Endothelial cell of umbilical vein (primary cell): ENCODE measurements at regions not wholly inside any gene's neighbourhood (a gene's known extent, or its start where the extent isn't known, plus 50 kb on each side); places are given as distances from the start of the nearest gene placed in this dataset.

Source experiments
- BruUV-seq: library from RNA; stranded (reverse); fragments of 400-500 nt; replicated peaks from 2 replicates; lab custom pipeline; 2021; lab: Mats Ljungman, UMichigan
- CTCF ChIA-PET: fragments of 300-600, 350-600 bp; sonication (Branson Sonifier 250); formaldehyde crosslinking; loops from one replicate; lab custom pipeline; 2021; ENCODE audit warnings: antibody characterized with exemption, inconsistent platforms; lab: Charles Lee
- POLR2A ChIA-PET: fragments of 300-600, 350-600 bp; sonication (Branson Sonifier 250); formaldehyde crosslinking; loops from one replicate; lab custom pipeline; 2021; ENCODE audit warnings: antibody characterized with exemption, inconsistent platforms; lab: Charles Lee
- DNase-seq: peaks from one replicate; pipeline ENCODE4 v3.0.0-alpha.2; 2011; ENCODE audit warnings: low read depth, low spot score
- FAIRE-seq: peaks from 2 replicates; lab custom pipeline; 2011; peaks lifted over from hg19 to GRCh38; lab: Jason Lieb, UNC
- H2AFZ ChIP-seq: 2 replicates; pipeline ENCODE4 v1.6.0; 2012; ENCODE audit warnings: low read depth, low read length, control low read depth, inconsistent platforms
- H3K27ac ChIP-seq: 2 replicates; pipeline ENCODE4 v1.5.1; 2011; ENCODE audit warnings: low read depth, mild to moderate bottlenecking, control low read depth, low read length, moderate library complexity; ENCODE audit not compliant: insufficient read depth
- H3K27me3 ChIP-seq, 2 experiments: 2 replicates each; pipeline versions ENCODE4 v1.6.0 to v1.6.1; 2011; ENCODE audit warnings: low read length in 2 of 2, mixed read lengths in 1 of 2; ENCODE audit not compliant: control insufficient read depth in 2 of 2, insufficient read depth in 2 of 2
- H3K36me3 ChIP-seq, 2 experiments: 2 replicates in 1 of 2; 3 replicates in 1 of 2; pipeline ENCODE4 v1.5.1; 2011; ENCODE audit warnings: low read length in 2 of 2, mild to moderate bottlenecking in 1 of 2, moderate library complexity in 1 of 2; ENCODE audit not compliant: control insufficient read depth in 2 of 2, insufficient read depth in 2 of 2; ENCODE audit errors: extremely low read depth in 1 of 2
- H3K4me1 ChIP-seq: 3 replicates; pipeline ENCODE4 v1.5.1; 2011; ENCODE audit warnings: mild to moderate bottlenecking, low read length; ENCODE audit not compliant: control insufficient read depth, insufficient read depth; ENCODE audit errors: extremely low read depth
- H3K4me2 ChIP-seq: 2 replicates; pipeline ENCODE4 v1.6.1; 2011; ENCODE audit warnings: low read length, control low read depth, mixed read lengths; ENCODE audit not compliant: insufficient read depth
- H3K4me3 ChIP-seq, 3 experiments: fragments of 200-600 bp in 1 of 3; sonication (generic), shearing (Covaris generic) in 1 of 3; replicated peaks in 1 of 3; 2 replicates each; pipeline ENCODE4 v1.5.1; 2011 to 2016; ENCODE audit warnings: control low read depth in 3 of 3, low read length in 3 of 3, mild to moderate bottlenecking in 2 of 3, inconsistent platforms in 1 of 3, low read depth in 1 of 3, moderate library complexity in 1 of 3; ENCODE audit not compliant: insufficient read depth in 1 of 3
- H3K79me2 ChIP-seq: 2 replicates; pipeline ENCODE4 v1.6.0; 2012; ENCODE audit warnings: low read length, inconsistent platforms; ENCODE audit not compliant: control insufficient read depth, insufficient read depth
- H3K9ac ChIP-seq: replicated peaks from 2 replicates; pipeline ENCODE3; 2011; ENCODE audit warnings: low read length, control low read depth; ENCODE audit not compliant: insufficient read depth; ENCODE audit errors: extremely low read depth
- H3K9me1 ChIP-seq: replicated peaks from 3 replicates; pipeline ENCODE4 v1.6.0; 2011; ENCODE audit warnings: mild to moderate bottlenecking, low read length; ENCODE audit not compliant: control insufficient read depth, insufficient read depth; ENCODE audit errors: extremely low read depth
- H3K9me3 ChIP-seq: replicated peaks from 2 replicates; pipeline ENCODE4 v1.5.1; 2012; ENCODE audit warnings: low read length, inconsistent platforms; ENCODE audit not compliant: control insufficient read depth, insufficient read depth
- H4K20me1 ChIP-seq: replicated peaks from 2 replicates; pipeline ENCODE3; 2011; ENCODE audit warnings: mild to moderate bottlenecking, low read length; ENCODE audit not compliant: control insufficient read depth, insufficient read depth; ENCODE audit errors: extremely low read depth
- CTCF ChIP-seq, 2 donors: IDR thresholded peaks; 1 replicate in 1 of 2; 2 replicates in 1 of 2; pipeline ENCODE4 v1.5.1; 2011; ENCODE audit warnings: low read length in 2 of 2, mild to moderate bottlenecking in 2 of 2, moderate library complexity in 2 of 2, control low read depth in 1 of 2, inconsistent platforms in 1 of 2, low read depth in 1 of 2; ENCODE audit not compliant: insufficient read depth in 1 of 2; ENCODE audit errors: extremely low read depth in 1 of 2
- FOS ChIP-seq: IDR thresholded peaks from 2 replicates; pipeline ENCODE4 v1.6.1; 2011; ENCODE audit warnings: mild to moderate bottlenecking, low read length, moderate library complexity, borderline replicate concordance; ENCODE audit not compliant: insufficient read depth
- GATA2 ChIP-seq: IDR thresholded peaks from 2 replicates; pipeline ENCODE4 v1.7.0; 2011; ENCODE audit warnings: low read depth, mild to moderate bottlenecking, moderate library complexity, mixed read lengths, low read length; ENCODE audit not compliant: insufficient read length, insufficient read depth
- JUN ChIP-seq: IDR thresholded peaks from 2 replicates; pipeline ENCODE4 v1.6.1; 2011; ENCODE audit warnings: borderline replicate concordance, low read depth; ENCODE audit not compliant: insufficient read length, insufficient read depth
- MYC ChIP-seq: IDR thresholded peaks from one replicate; pipeline ENCODE4 v1.6.1; 2011; ENCODE audit warnings: mild to moderate bottlenecking, low read depth, low read length
- POLR2A ChIP-seq: IDR thresholded peaks from 2 replicates; pipeline ENCODE4 v1.6.1; 2012; ENCODE audit warnings: low read depth, mild to moderate bottlenecking, control low read depth, low read length
- POLR2AphosphoS5 ChIP-seq: IDR thresholded peaks from 2 replicates; pipeline ENCODE4 v1.6.1; 2012; ENCODE audit warnings: low read depth, mild to moderate bottlenecking, control low read depth, low read length, moderate library complexity; ENCODE audit not compliant: insufficient read depth
- dilution Hi-C: fragments of 300-500 bp; cut with MboI; formaldehyde crosslinking; loops from one replicate; pipeline ENCODE4 v1.15.0; 2019; ENCODE audit warnings: low sequenced_read_pairs; ENCODE audit not compliant: extremely low pct_ligation_motif_present
- intact Hi-C: fragments of 100-400 bp; cut with micrococcal nuclease; formaldehyde crosslinking; loops from one replicate; pipeline ENCODE4 v1.10.0; 2022

GRCh38 chr2:167595839-167596471 lies 651.4 kb downstream of the STK39 start:
- no peak for DNase-seq
- H3K36me3 ChIP-seq: no peaks in the 10 kb centered on the region
- POLR2A ChIA-PET: no interaction called here

More at GRCh38 chr2:167595839-167596471, 651.4 kb downstream of the STK39 start:
- no peak overlapping the region for H3K4me3 ChIP-seq
- no peak overlapping the region for H3K9ac ChIP-seq
- H2AFZ ChIP-seq: no peak overlapping the region
- H4K20me1 ChIP-seq: no peaks in the 10 kb centered on the region
- TF ChIP-seq POLR2AphosphoS5 (no peak), JUN (no peak), GATA2 (no peak), POLR2A (no peak), MYC (no peak), FOS (no peak), CTCF (IDR thresholded peaks at IDR 0.05; ENCODE audit: extremely low read depth in 1 of 2, insufficient read depth in 1 of 2, low read depth in 1 of 2, low read length in 2 of 2) (no peak)
- H3K27ac ChIP-seq: no peak overlapping the region
- CTCF ChIA-PET: no interaction called here
- dilution Hi-C loops: no loop called here
- no peak overlapping the region for H3K4me2 ChIP-seq
- H3K9me1 ChIP-seq: no peaks in the 10 kb centered on the region
- H3K27me3 ChIP-seq: no peaks in the 10 kb centered on the region
- no peaks in the 10 kb centered on the region for H3K79me2 ChIP-seq
- H3K9me3 ChIP-seq: no peaks in the 10 kb centered on the region
- no peak for FAIRE-seq
- BruUV-seq: no TSS peak
- intact Hi-C loops: no loop called here
- H3K4me1 ChIP-seq: no peaks in the 10 kb centered on the region
